Breast epithelium (tissue), 4 donors: ENCODE measurements at regions not wholly inside any gene's neighbourhood (a gene's known extent, or its start where the extent isn't known, plus 50 kb on each side); places are given as distances from the start of the nearest gene placed in this dataset.

Source experiments
- DNase-seq, 2 donors: peaks; one replicate each; pipeline ENCODE4 v3.0.0-alpha.2; 2019; ENCODE audit warnings: low spot score in 2 of 2
- H3K27ac ChIP-seq, 2 donors: fragments of 200-600 bp; sonication (generic) in 1 of 2; one replicate each; pipeline ENCODE4 v1.5.1; 2016 to 2019; ENCODE audit warnings: mild to moderate bottlenecking in 1 of 2
- H3K27me3 ChIP-seq, 2 donors: fragments of 200-600 bp; sonication (generic) in 1 of 2; one replicate each; pipeline versions ENCODE4 v1.5.1 to v1.6.0; 2017 to 2019; ENCODE audit warnings: control low read depth in 1 of 2, mild to moderate bottlenecking in 1 of 2
- H3K36me3 ChIP-seq: fragments of 200-600 bp; one replicate; pipeline ENCODE4 v1.5.1; 2019
- H3K4me1 ChIP-seq, 2 donors: fragments of 200-600 bp; sonication (generic); one replicate each; pipeline ENCODE4 v1.5.1; 2016 to 2019; ENCODE audit warnings: control low read depth in 1 of 2
- H3K4me3 ChIP-seq, 3 donors: fragments of 200-600 bp; sonication (generic); 1 replicate in 2 of 3; 2 replicates in 1 of 3; pipeline ENCODE4 v1.5.1; 2016 to 2019; ENCODE audit warnings: mild to moderate bottlenecking in 3 of 3, moderate library complexity in 2 of 3
- H3K9me3 ChIP-seq, 2 donors: fragments of 200-600 bp; sonication (generic) in 1 of 2; one replicate each; pipeline ENCODE4 v1.5.1; 2016 to 2019; ENCODE audit warnings: control low read depth in 1 of 2
- CTCF ChIP-seq, 3 donors: fragments of 450-650 bp; IDR thresholded peaks; one replicate each; pipeline ENCODE4 v1.5.1; 2016 to 2017; ENCODE audit warnings: antibody characterized with exemption in 3 of 3, mild to moderate bottlenecking in 3 of 3, moderate library complexity in 3 of 3
- POLR2A ChIP-seq: fragments of 450-650 bp; IDR thresholded peaks from one replicate; pipeline ENCODE4 v1.6.1; 2016; ENCODE audit warnings: antibody characterized with exemption, mild to moderate bottlenecking, moderate library complexity
- POLR2AphosphoS5 ChIP-seq, 3 donors: sonication (generic); formaldehyde crosslinking; IDR thresholded peaks; one replicate each; pipeline ENCODE4 v1.6.1; 2017; ENCODE audit warnings: antibody characterized with exemption in 3 of 3
- intact Hi-C: fragments of 100-400 bp; cut with DNase I; formaldehyde crosslinking; loops from one replicate; pipeline ENCODE4 v1.15.1; 2023; ENCODE audit warnings: low total_unique reads

- Histone ChIP-seq H3K9me3 (no peaks in the 10 kb centered on the region), H3K4me1 (no peaks in the 10 kb centered on the region), H3K27ac (no peak overlapping the region), H3K27me3 (no peaks in the 10 kb centered on the region), H3K4me3 (no peak overlapping the region), H3K36me3 (no peaks in the 10 kb centered on the region)
- TF ChIP-seq POLR2AphosphoS5 (IDR thresholded peaks at IDR 0.05), result no peak
- no peak for TF ChIP-seq POLR2A
- no peak for TF ChIP-seq CTCF (IDR thresholded peaks at IDR 0.05)
- intact Hi-C loops, result no loop called here
- DNase-seq, result no peak
Observed at GRCh38 chr10:26355241-26355640, 82.9 kb upstream of the APBB1IP start.

- H3K4me1 ChIP-seq, result no peaks in the 10 kb centered on the region
- intact Hi-C loops, result no loop called here
- H3K36me3 ChIP-seq, result no peaks in the 10 kb centered on the region
- no peak for DNase-seq
- TF ChIP-seq POLR2A (no peak), POLR2AphosphoS5 (IDR thresholded peaks at IDR 0.05) (no peak), CTCF (IDR thresholded peaks at IDR 0.05) (no peak)
- H3K9me3 ChIP-seq, result no peaks in the 10 kb centered on the region
- H3K27ac ChIP-seq, result no peak overlapping the region
- H3K27me3 ChIP-seq, result no peaks in the 10 kb centered on the region
- H3K4me3 ChIP-seq, result no peak overlapping the region
Observed at GRCh38 chr10:26357203-26357602, 80.9 kb upstream of the APBB1IP start.

GRCh38 chr10:26358071-26358470 is 80.1 kb upstream of the APBB1IP start:
- no peaks in the 10 kb centered on the region for H3K9me3 ChIP-seq
- no peak for TF ChIP-seq POLR2AphosphoS5 (IDR thresholded peaks at IDR 0.05)
- DNase-seq, result no peak
- no peak overlapping the region for H3K27ac ChIP-seq
- H3K27me3 ChIP-seq, result no peaks in the 10 kb centered on the region
- H3K36me3 ChIP-seq, result no peaks in the 10 kb centered on the region
- no peak overlapping the region for H3K4me3 ChIP-seq
- H3K4me1 ChIP-seq, result no peaks in the 10 kb centered on the region
- intact Hi-C loops, result no loop called here

- Histone ChIP-seq H3K36me3 (no peaks in the 10 kb centered on the region), H3K27me3 (no peaks in the 10 kb centered on the region), H3K4me3 (no peak overlapping the region), H3K4me1 (no peaks in the 10 kb centered on the region), H3K27ac (no peak overlapping the region), H3K9me3 (no peaks in the 10 kb centered on the region)
- intact Hi-C loops, result loop anchor here (10.0 kb wide), 1 partner anchor 505 kb away; the partner anchor contains the start of gene ABI1
- no peak for DNase-seq
- TF ChIP-seq CTCF (IDR thresholded peaks at IDR 0.05) (no peak), POLR2A (no peak), POLR2AphosphoS5 (IDR thresholded peaks at IDR 0.05) (no peak)
Observed at GRCh38 chr10:26359670-26360069, 78.5 kb upstream of the APBB1IP start.

- H3K4me1 ChIP-seq, result no peaks in the 10 kb centered on the region
- H3K4me3 ChIP-seq, result no peak overlapping the region
- intact Hi-C loops, result loop anchor here (10.0 kb wide), 1 partner anchor 503 kb away; the partner anchor contains the start of gene ABI1
Observed at GRCh38 chr10:26361351-26361750, 76.8 kb upstream of the APBB1IP start.

More at GRCh38 chr10:26361351-26361750, 76.8 kb upstream of the APBB1IP start:
- no peak for DNase-seq
- no peak overlapping the region for H3K27ac ChIP-seq
- no peaks in the 10 kb centered on the region for H3K9me3 ChIP-seq
- H3K36me3 ChIP-seq, result no peaks in the 10 kb centered on the region
- no peak for TF ChIP-seq CTCF (IDR thresholded peaks at IDR 0.05)
- no peak for TF ChIP-seq POLR2AphosphoS5 (IDR thresholded peaks at IDR 0.05)
- no peak for TF ChIP-seq POLR2A
- no peaks in the 10 kb centered on the region for H3K27me3 ChIP-seq
